ENCODE measurements at regions not wholly inside any gene's neighbourhood (a gene's known extent, or its start where the extent isn't known, plus 50 kb on each side); places are given as distances from the start of the nearest gene placed in this dataset.

GRCh38 chr5:19210886-19211285 lies 777.1 kb downstream of the CDH18 start (continued):
- no peak for TF ChIP-seq ZNF143 (CRISPR knock-in tag; IDR thresholded peaks at IDR 0.05)
- TF ChIP-seq ZNF184 (CRISPR knock-in tag; IDR thresholded peaks at IDR 0.05): no peak

GRCh38 chr5:19229179-19229835 lies 758.7 kb downstream of the CDH18 start:
- Histone ChIP-seq H4K20me1 (replicated peaks; ENCODE audit: control insufficient read depth, insufficient read depth, low read length) (no peaks in the 10 kb centered on the region), H3K9me1 (ENCODE audit: control insufficient read depth, insufficient read depth, low read length) (no peaks in the 10 kb centered on the region), H3K4me2 (ENCODE audit: insufficient read depth, low read length) (no peak overlapping the region), H3K4me3 (no peak overlapping the region), H3K27ac (ENCODE audit: extremely low read depth, low read depth, low read length) (no peak overlapping the region), H3K27me3 (ENCODE audit: control insufficient read depth in 2 of 2, insufficient read depth in 2 of 2, low read length in 2 of 2) (no peaks in the 10 kb centered on the region), H3K4me1 (replicated peaks in 1 of 2; ENCODE audit: control insufficient read depth in 2 of 2, insufficient read depth in 2 of 2, low read length in 2 of 2) (no peaks in the 10 kb centered on the region), H2AFZ (ENCODE audit: low read depth, low read length) (no peak overlapping the region), H3K9ac (ENCODE audit: insufficient read depth in 1 of 2, low read depth in 2 of 2, low read length in 2 of 2) (no peak overlapping the region), H3K79me2 (ENCODE audit: control insufficient read depth, insufficient read depth, low read length) (no peaks in the 10 kb centered on the region), H3K9me3 (replicated peaks; ENCODE audit: control insufficient read depth, insufficient read depth, low read depth, low read length) (no peaks in the 10 kb centered on the region), H3K36me3 (ENCODE audit: control insufficient read depth, insufficient read depth, low read length) (no peaks in the 10 kb centered on the region)
- WGBS (ENCODE audit: insufficient coverage, low coverage, missing lambda C conversion rate): 13% methylated on average over 3 of the region's 3 CpGs
- intact Hi-C loops (cut with micrococcal nuclease) (no loop called here), in situ Hi-C loops (cut with MboI) (no loop called here)
- CTCF ChIA-PET (ENCODE audit: low intra/inter-chr PET ratio): no interaction called here
- no peak for ATAC-seq
- TF ChIP-seq PCBP2 (IDR thresholded peaks at IDR 0.05; ENCODE audit: low read depth, low read length, poor library complexity, severe bottlenecking) (peak; percentile 95), SP2 (IDR thresholded peaks at IDR 0.05; ENCODE audit: extremely low read depth, low read depth, low read length, poor library complexity, severe bottlenecking) (no peak), FOS (IDR thresholded peaks at IDR 0.05; ENCODE audit: extremely low read depth, insufficient read length) (no peak), HNRNPK (IDR thresholded peaks at IDR 0.05; ENCODE audit: low read depth, low read length, poor library complexity, severe bottlenecking) (peak; percentile 30)
- no peak for DNase-seq (ENCODE audit: extremely low read depth in 1 of 4, low spot score in 3 of 4)
- POLR2A ChIA-PET: no interaction called here
- BruUV-seq (replicated peaks): no TSS peak
- FAIRE-seq: no peak
